GM19023 (cell line): ENCODE measurements at regions not wholly inside any gene's neighbourhood (a gene's known extent, or its start where the extent isn't known, plus 50 kb on each side); places are given as distances from the start of the nearest gene placed in this dataset.
A peak's percentile ranks its signal among the peaks of the same experiment; 100 is the strongest.

ENCODE experiments used
- ATAC-seq: cut with Tn5 transposase; IDR thresholded peaks from one replicate; pipeline ENCODE4 v1.9.1; 2021; ENCODE audit warnings: mild to moderate bottlenecking, moderate library complexity; ENCODE audit not compliant: unreplicated experiment

DNA sequence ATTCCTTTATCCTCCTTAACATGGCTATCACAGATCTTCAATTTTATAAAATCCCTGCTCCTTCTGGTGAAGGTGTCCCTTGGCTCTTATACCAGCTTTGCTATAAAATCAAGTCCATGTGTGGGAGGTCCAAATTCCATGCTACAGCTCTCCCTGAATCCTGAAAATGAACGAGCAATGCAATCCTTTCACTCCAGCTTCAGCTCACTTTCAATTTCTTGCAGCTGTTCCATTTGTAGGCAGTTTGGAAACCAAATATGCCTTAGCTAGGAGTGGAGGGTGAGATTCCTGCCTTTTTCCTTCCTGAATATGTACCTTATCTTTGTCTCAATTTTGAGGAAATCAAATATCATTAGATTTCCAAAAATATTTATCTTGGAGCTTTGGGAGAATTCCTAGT is 402.6 kb downstream of the TTLL7 start:
- no peak for ATAC-seq

DNA sequence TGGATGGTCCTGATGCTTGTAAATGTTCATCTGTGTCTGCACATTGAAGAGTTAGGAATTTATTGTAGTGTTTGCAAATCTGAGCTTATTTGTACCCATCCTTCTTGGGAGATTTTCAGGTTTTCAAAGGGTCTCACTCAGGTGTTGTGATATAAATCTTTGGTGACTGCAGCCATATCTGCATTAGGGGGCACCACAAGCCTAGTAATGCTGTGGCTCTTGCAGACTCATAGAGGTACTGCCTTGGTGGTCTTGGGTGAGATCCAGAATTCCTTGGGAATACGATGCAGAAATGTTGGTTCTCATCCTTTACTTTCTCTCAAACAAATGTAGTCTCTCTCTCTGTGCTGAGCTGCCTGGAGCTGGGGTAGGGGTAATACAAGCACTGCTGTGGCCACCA is 405.9 kb downstream of the TTLL7 start:
- ATAC-seq = no peak

DNA sequence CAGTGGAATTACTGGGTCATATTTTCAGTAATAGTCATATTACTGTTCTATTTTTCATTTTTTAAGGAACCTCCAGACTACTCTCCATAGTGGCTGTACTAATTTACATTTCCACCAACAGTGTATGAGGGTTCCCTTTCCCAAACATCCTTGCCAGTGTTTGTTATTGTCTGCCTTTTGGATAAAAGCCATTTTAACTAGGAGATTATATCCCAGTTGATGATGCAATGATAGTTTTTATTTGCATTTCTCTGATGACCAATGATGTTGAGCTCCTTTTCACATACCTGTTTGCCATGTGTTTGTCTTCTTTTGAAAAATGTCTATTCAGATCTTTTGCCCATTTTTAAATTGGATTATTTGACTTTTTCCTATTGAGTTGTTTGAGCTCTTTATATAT is 410.8 kb downstream of the TTLL7 start:
- ATAC-seq = no peak

DNA sequence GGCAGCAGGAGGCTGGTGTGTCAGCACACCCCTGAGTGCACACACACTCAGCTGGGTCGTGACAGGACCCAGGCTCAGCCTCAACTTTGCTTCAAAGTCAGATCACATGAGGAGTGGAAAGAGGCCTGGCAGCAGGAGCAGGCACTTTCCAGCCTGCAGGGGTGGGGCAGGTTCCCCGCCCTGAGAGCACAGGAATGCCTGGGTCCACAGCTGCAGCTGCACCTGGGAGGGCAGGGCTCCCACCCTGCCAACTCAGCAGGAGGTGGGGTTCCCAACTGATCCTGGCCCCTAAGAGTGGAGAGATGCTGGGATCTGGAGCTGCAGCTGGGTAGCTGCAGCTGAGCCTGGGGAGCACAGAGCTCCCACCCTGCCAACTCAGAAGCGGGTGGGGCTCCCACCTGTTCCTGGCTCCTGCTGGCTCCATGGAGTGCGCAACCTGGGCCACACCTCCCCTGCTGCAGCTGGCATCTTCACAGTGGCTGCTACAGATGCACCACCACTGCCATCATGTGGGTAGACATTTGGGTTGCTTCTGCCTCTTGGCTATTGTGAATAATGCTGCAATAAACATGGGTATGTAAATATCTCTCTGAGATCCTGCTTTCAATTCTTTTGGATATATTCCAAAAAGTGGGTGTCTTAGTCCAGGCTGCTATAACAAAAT is 415.4 kb downstream of the TTLL7 start:
- ATAC-seq = no peak

DNA sequence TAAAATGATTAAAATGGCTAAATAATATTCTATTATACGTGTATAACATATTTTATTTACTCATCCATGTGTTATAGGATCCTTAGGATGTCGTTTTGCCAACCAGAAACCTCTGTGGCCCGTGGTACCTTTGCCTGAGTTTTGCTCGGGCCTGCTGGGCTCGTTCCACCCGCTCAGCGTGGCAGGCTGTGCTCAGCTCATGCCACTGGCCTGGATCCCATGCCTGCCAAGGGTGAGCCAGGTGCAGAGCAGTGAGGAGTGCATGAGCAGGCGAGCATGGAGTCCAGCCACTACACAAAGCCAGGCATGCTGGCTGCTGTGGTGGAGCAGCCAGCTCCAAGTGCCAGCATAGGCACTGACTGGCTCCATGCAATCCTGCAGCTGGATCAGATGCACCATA is 417.2 kb downstream of the TTLL7 start:
- no peak for ATAC-seq

- ATAC-seq = peak; percentile 82
Observed at GRCh38 chr1:83574791-83575190, 424.1 kb downstream of the TTLL7 start.

DNA sequence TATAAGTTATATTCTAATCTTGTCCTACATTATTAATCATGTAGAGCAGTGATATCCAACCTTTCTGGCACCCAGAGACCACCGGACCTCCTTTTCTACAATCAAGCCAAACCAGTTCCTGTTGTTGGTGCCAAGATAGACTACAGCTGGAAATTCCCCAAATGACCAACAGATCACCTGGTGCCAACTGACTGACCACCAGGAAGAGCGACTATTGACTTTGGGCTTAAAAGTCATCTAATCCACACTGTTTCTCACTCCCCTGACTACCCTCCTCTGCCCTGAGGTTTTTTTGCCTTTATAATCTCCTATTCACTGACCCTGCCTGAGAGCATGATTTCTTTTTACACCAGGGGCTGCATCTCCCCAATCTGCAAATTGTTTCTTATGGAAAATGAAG is 425.2 kb downstream of the TTLL7 start:
- no peak for ATAC-seq

DNA sequence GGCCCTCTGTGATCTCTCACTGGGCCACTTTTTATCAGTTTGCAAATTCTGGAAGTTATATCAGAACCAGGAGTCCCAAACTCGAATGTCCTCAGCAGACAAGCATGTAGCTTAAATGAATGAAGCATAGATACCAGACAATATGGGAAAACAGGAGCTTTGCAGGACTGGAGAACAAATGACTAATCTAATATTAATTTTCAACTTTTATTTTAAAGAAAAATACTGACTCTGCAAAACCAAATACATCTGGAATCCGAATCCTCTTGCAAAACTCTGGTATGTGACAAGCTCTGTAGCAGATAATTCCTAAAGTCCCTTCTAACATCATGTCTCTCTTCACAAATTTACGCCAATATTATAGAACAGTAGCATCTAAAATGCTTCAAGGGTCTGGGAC is 427.4 kb downstream of the TTLL7 start:
- no peak for ATAC-seq

DNA sequence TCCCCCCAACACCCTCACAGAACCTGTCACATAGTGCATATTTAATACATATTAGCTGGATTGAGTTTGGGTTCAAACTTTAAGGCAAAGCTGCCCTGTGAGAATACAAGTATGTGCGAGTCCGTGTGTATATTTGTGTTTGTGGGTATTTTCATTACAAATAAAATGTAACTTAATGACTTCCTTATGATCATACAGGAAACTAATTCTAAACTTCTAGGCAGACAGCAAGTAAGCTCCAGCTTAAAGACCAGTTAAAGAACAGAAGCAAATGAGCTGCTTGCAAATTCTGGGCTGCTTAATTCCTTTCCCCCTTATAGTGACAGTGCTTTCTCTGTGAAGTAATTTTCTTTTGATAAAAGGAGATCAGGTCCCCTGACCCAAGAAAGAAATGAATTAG is 437.6 kb downstream of the TTLL7 start:
- no peak for ATAC-seq

- no peak for ATAC-seq
Observed at GRCh38 chr1:83559129-83559840, 439.6 kb downstream of the TTLL7 start.

DNA sequence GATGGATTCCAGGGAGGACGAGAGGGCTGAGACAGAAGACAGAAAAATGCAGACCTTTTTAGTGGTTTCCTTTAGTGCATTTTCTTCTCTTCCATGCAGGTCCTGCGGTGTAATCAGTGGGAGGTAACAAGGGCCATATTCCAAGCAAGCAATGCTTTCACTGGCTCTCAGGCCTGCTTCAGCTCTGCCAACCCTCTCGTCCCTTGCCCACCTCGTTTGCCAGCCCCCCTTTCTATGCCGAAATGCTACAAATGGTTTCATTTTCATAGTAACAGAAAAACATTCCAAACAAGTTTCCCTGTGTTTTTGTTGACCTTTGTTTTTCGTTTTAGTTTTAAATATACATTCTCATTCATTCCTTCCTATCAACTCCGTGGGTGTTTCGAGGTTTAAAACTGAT is 443.1 kb downstream of the TTLL7 start:
- no peak for ATAC-seq

- no peak for ATAC-seq
Observed at GRCh38 chr1:83554174-83554573, 444.8 kb downstream of the TTLL7 start.

DNA sequence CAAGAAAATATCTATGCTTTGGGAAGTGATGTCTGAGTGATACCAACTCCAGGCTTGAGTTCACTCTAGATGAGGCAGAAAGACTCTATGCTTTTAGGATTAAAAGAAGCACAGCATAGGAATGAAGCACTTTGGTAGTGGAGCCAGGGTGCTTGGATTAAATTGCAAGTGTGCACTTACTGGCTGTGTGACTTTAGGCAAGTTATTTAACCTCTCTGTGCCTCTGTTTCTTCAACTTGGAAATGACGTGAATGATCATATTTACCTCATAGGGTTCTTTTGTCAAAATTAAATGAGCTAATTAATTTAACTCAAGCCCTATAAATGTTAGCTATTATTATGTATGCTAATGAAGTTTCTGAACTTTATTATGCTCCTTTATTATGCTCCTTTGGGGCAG is 446.1 kb downstream of the TTLL7 start:
- ATAC-seq = no peak

DNA sequence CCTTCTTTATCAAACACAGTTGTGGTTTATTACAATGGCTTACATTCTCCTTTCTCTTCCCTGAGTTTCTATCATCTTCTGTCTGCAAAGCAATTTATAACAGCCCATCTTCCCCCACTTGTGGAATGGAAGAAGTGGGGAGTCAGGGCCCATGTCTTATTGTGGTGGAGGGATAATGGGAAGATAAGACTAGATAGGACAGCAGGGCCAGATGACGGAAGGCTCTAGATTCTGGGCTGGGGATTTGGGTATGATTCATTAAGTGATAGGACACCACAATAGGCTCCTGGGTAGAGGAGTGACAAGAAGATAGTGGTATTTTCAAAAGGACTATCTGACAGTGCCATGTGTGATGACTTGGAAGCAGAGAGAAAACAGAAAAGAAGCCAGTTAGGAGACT is 450.6 kb downstream of the TTLL7 start:
- no peak for ATAC-seq

GRCh38 chr1:83547901-83548300 is 451.0 kb downstream of the TTLL7 start:
- no peak for ATAC-seq

- ATAC-seq = no peak
Observed at GRCh38 chr1:83546874-83547273, 452.1 kb downstream of the TTLL7 start.

- ATAC-seq = no peak
Observed at GRCh38 chr1:83545066-83545862, 453.7 kb downstream of the TTLL7 start.

GRCh38 chr1:83543222-83543973 is 455.5 kb downstream of the TTLL7 start:
- no peak for ATAC-seq

DNA sequence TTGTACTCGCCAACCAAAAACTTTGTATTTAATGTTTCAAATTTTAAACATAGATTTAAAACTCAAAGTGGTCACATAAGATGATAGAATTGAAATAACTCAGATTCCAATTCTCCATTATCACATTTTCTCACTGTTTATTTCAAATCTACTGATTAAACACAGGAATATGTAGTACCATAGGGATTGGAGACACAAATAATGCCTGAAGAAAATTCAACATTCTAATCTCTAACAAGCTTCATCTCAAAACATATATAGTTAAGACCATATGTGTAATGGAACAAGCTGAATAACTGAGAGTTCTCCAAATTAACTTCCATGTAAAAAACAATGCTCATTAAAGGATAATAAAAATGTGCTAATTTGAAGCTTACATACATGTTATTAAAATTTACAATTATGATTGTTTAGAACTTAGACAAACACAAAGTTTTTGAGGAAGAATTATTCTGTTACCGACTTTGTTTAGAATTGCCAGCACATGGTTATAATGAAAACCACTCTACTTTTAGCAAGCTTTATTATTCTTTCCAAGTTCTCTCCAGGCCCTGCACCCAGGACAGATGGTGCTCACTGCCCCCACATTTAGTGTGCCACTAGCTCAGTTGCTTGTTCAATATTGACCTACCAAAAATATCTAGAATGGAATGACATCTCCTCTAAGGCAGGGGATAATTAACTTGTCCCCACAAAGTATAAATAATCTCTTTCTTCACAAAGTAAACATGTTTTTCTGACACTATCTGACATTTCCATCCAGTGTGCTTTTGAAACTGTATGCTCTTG is 467.2 kb downstream of the TTLL7 start:
- ATAC-seq = no peak

DNA sequence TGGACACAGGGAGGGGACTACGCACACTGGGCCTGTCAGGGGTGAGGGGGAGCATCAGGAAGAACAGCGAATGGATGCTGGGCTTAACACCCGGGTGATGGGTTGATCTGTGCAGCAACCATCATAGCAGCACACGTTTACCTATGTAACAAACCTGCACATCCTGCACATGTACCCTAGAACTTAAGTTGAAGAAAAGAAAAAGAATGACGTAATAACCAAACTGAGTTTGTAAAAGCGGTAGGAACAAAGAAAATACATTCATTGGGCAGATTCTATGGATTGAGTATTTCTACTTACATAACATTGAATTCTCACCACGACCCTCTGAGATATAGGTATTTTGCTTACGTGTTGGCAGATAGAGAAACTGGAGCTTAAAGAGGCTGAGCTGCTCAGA is 468.4 kb downstream of the TTLL7 start:
- ATAC-seq = no peak

DNA sequence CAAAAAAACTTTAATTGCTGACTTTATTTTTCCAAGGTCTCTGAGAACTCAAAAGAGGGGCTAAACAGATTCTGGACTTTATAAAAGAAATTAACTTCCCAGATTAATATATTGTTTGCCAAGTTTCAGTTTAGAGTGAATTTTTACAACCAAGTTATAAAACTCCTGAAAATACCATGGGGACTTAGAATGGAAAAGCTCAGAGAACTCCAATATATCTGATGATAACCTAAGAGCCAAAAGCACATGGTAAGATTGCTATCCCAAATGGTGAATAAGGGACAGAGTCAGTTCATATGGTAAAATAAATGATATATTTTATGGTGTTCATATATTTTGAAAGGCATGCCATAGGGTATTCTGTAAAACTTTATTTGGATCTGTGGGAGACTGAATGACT is 470.9 kb downstream of the TTLL7 start:
- ATAC-seq = no peak
